NT2/D1 (cell line): ENCODE measurements at regions not wholly inside any gene's neighbourhood (a gene's known extent, or its start where the extent isn't known, plus 50 kb on each side); places are given as distances from the start of the nearest gene placed in this dataset.

Source experiments
- DNase-seq: peaks from one replicate; pipeline ENCODE4 v3.0.0-alpha.2; 2011; ENCODE audit warnings: low read depth, low spot score
- H3K27me3 ChIP-seq: 2 replicates; pipeline ENCODE4 v1.6.0; 2011; ENCODE audit warnings: mild to moderate bottlenecking; ENCODE audit not compliant: insufficient read length, insufficient read depth
- H3K36me3 ChIP-seq: 2 replicates; pipeline ENCODE4 v1.6.1; 2011; ENCODE audit warnings: mild to moderate bottlenecking, low read length, mixed read lengths; ENCODE audit not compliant: insufficient read depth, insufficient read length
- H3K4me1 ChIP-seq: 2 replicates; pipeline ENCODE4 v1.5.1; 2011; ENCODE audit not compliant: insufficient read depth, insufficient read length
- H3K4me3 ChIP-seq: 2 replicates; pipeline ENCODE4 v1.5.1; 2011; ENCODE audit warnings: low read depth; ENCODE audit not compliant: insufficient read length
- H3K9ac ChIP-seq: 2 replicates; pipeline ENCODE4 v1.6.0; 2011; ENCODE audit warnings: low read depth; ENCODE audit not compliant: insufficient read length
- H3K9me3 ChIP-seq: 2 replicates; pipeline ENCODE4 v1.5.1; 2011; ENCODE audit warnings: mild to moderate bottlenecking, low read length; ENCODE audit not compliant: insufficient read depth
- SUZ12 ChIP-seq: IDR thresholded peaks from 2 replicates; pipeline ENCODE4 v1.6.1; 2011; ENCODE audit not compliant: insufficient read length, insufficient read depth; ENCODE audit errors: extremely low read depth
- YY1 ChIP-seq: IDR thresholded peaks from 2 replicates; pipeline ENCODE4 v1.6.1; 2011; ENCODE audit not compliant: insufficient read length, insufficient read depth
- ZNF274 ChIP-seq: IDR thresholded peaks from 2 replicates; pipeline ENCODE4 v1.6.1; 2011; ENCODE audit warnings: mild to moderate bottlenecking, low read depth, low read length

- TF ChIP-seq YY1 (no peak), SUZ12 (no peak), ZNF274 (no peak)
Observed at GRCh38 chr13:111399776-111400538, 79.5 kb downstream of the TEX29 start.

GRCh38 chr13:111401151-111401550 is 80.7 kb downstream of the TEX29 start:
- H3K4me3 ChIP-seq: no peak overlapping the region
- peaks cover 2% of the 10 kb centered on the region for H3K4me1 ChIP-seq
- H3K9me3 ChIP-seq: no peaks in the 10 kb centered on the region
- TF ChIP-seq SUZ12 (no peak), ZNF274 (no peak), YY1 (no peak)
- H3K9ac ChIP-seq: no peak overlapping the region
- no peak for DNase-seq
- no peaks in the 10 kb centered on the region for H3K36me3 ChIP-seq
- no peaks in the 10 kb centered on the region for H3K27me3 ChIP-seq

More at GRCh38 chr13:111399776-111400538, 79.5 kb downstream of the TEX29 start:
- Histone ChIP-seq H3K9me3 (no peaks in the 10 kb centered on the region; the same call in 1 of the 2 replicates), H3K9ac (no peak overlapping the region), H3K4me1 (peaks cover 2% of the 10 kb centered on the region), H3K4me3 (no peak overlapping the region), H3K27me3 (no peaks in the 10 kb centered on the region), H3K36me3 (no peaks in the 10 kb centered on the region)
- DNase-seq: no peak

- H3K9me3 ChIP-seq: no peaks in the 10 kb centered on the region
- H3K9ac ChIP-seq: no peak overlapping the region
- peaks cover 2% of the 10 kb centered on the region for H3K4me1 ChIP-seq
- H3K27me3 ChIP-seq: no peaks in the 10 kb centered on the region
- DNase-seq: no peak
- H3K4me3 ChIP-seq: no peak overlapping the region
- H3K36me3 ChIP-seq: no peaks in the 10 kb centered on the region
- TF ChIP-seq ZNF274 (no peak), SUZ12 (no peak), YY1 (no peak)
Observed at GRCh38 chr13:111401755-111402154, 81.3 kb downstream of the TEX29 start.

DNA sequence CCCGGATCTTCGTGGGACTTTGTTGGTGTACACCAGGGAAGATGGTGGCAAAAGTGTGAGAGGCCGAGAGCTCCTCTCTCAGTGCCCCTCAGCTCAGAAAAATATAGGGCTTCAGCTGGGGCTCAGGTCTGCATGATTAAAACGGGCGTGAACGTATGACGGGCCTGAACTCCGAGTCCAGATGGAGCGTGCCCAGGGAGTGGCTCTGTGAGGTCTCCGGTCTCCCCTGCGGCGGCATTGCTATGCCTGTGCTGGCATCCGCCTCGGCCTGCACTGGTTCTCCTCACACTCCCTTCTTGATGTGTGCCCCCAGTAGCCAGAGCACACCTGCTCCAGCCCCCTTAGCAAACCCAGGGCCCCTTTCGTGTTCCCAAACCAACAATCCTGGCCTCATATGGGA is 82.0 kb downstream of the TEX29 start:
- Histone ChIP-seq H3K36me3 (no peaks in the 10 kb centered on the region), H3K27me3 (no peaks in the 10 kb centered on the region), H3K4me3 (no peak overlapping the region), H3K4me1 (peaks cover 2% of the 10 kb centered on the region), H3K9me3 (no peaks in the 10 kb centered on the region), H3K9ac (no peak overlapping the region)
- no peak for TF ChIP-seq SUZ12
- TF ChIP-seq YY1: no peak
- TF ChIP-seq ZNF274: no peak
- DNase-seq: no peak

- no peaks in the 10 kb centered on the region for H3K27me3 ChIP-seq
Observed at GRCh38 chr13:111403266-111403665, 82.8 kb downstream of the TEX29 start.

DNA sequence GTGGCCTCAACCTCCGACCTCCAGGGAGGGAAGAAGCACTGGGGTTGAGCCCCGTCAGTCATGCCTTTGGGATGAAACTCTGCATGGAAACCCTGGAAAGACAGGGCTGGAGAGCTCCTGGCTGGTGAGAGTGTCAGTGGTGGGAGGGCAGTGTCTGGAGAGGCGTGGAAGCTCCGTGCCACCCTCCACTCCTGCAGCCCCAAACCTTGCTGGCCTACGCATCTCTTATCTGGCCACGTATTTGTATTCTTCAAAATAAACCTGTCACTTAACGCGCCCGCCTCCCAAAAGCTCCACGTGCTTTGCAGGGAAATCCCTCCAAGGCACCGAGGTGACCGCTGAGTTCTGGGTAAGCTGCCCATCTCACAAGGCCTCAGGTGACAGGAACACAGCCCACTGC is 84.3 kb downstream of the TEX29 start:
- H3K9me3 ChIP-seq: no peaks in the 10 kb centered on the region
- H3K36me3 ChIP-seq: no peaks in the 10 kb centered on the region
- peaks cover 2% of the 10 kb centered on the region for H3K4me1 ChIP-seq
- H3K4me3 ChIP-seq: no peak overlapping the region
- no peak for TF ChIP-seq ZNF274
- no peak for TF ChIP-seq SUZ12
- no peak for TF ChIP-seq YY1
- no peak for DNase-seq
- H3K9ac ChIP-seq: no peak overlapping the region
- H3K27me3 ChIP-seq: no peaks in the 10 kb centered on the region

More at GRCh38 chr13:111403266-111403665, 82.8 kb downstream of the TEX29 start:
- no peak for TF ChIP-seq SUZ12
- TF ChIP-seq YY1: no peak
- no peak for TF ChIP-seq ZNF274
- no peak for DNase-seq
- Histone ChIP-seq H3K4me3 (no peak overlapping the region), H3K4me1 (peaks cover 2% of the 10 kb centered on the region), H3K9me3 (no peaks in the 10 kb centered on the region), H3K9ac (no peak overlapping the region), H3K36me3 (no peaks in the 10 kb centered on the region)

DNA sequence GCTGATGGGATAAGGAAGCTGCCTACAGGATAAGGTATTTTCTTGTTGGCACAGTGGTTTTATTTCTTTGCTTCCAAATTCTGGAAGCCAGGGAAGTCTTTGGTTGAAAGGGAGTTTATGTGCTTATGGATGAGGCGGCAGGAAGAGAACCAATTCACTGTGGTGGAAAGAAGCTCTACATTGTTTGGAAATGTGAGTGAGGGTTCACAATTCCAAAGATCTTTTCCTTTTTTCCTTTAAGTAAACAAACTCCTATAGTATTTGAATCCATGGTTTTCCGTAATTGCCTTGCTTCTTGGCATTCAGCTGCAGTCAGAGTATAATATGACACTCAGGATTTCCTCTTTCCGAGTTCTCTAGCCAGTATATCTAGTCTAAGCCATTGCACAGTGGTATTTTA is 86.2 kb downstream of the TEX29 start:
- no peak for DNase-seq
- no peaks in the 10 kb centered on the region for H3K27me3 ChIP-seq
- TF ChIP-seq SUZ12 (no peak), YY1 (no peak), ZNF274 (no peak)
- no peak overlapping the region for H3K4me3 ChIP-seq
- H3K9me3 ChIP-seq: no peaks in the 10 kb centered on the region
- H3K36me3 ChIP-seq: no peaks in the 10 kb centered on the region
- peaks cover 2% of the 10 kb centered on the region for H3K4me1 ChIP-seq
- no peak overlapping the region for H3K9ac ChIP-seq
